ENCODE measurements at regions not wholly inside any gene's neighbourhood (a gene's known extent, or its start where the extent isn't known, plus 50 kb on each side); places are given as distances from the start of the nearest gene placed in this dataset.
A peak's percentile ranks its signal among the peaks of the same experiment; 100 is the strongest.

GRCh38 chr16:65697065-65697464 lies 575.2 kb upstream of the CDH11 start:
- TF ChIP-seq POLR2A (IDR thresholded peaks at IDR 0.05; ENCODE audit: control extremely low read depth in 1 of 2, low read depth in 2 of 2, low read length in 2 of 2), result no peak
- TF ChIP-seq SIN3A (conservative IDR thresholded peaks at IDR 0.05 in 1 of 2, IDR thresholded peaks at IDR 0.05 in 1 of 2; ENCODE audit: low read depth in 1 of 2, low read length in 2 of 2), result no peak
- TF ChIP-seq USF2 (IDR thresholded peaks at IDR 0.05; ENCODE audit: low read length), result no peak
- no peak for TF ChIP-seq CTBP2 (IDR thresholded peaks at IDR 0.05; ENCODE audit: borderline replicate concordance, insufficient read depth, insufficient read length, low read length)
- TF ChIP-seq, protein P1, sequence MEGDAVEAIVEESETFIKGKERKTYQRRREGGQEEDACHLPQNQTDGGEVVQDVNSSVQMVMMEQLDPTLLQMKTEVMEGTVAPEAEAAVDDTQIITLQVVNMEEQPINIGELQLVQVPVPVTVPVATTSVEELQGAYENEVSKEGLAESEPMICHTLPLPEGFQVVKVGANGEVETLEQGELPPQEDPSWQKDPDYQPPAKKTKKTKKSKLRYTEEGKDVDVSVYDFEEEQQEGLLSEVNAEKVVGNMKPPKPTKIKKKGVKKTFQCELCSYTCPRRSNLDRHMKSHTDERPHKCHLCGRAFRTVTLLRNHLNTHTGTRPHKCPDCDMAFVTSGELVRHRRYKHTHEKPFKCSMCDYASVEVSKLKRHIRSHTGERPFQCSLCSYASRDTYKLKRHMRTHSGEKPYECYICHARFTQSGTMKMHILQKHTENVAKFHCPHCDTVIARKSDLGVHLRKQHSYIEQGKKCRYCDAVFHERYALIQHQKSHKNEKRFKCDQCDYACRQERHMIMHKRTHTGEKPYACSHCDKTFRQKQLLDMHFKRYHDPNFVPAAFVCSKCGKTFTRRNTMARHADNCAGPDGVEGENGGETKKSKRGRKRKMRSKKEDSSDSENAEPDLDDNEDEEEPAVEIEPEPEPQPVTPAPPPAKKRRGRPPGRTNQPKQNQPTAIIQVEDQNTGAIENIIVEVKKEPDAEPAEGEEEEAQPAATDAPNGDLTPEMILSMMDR (IDR thresholded peaks at IDR 0.05; ENCODE audit: control extremely low read depth in 1 of 3, insufficient read depth in 1 of 3, low read depth in 1 of 3, low read length in 3 of 3), result peak in 1 of 3 experiments; percentile 5; a peak in 1 of 4 replicates
- peak in 1 of 2 experiments; percentile 17; a peak in 1 of 4 replicates for TF ChIP-seq RAD21 (IDR thresholded peaks at IDR 0.05 in 1 of 2, conservative IDR thresholded peaks at IDR 0.05 in 1 of 2; ENCODE audit: low read depth in 2 of 2, low read length in 2 of 2)
- no peak for TF ChIP-seq SP1 (IDR thresholded peaks at IDR 0.05; ENCODE audit: low read depth, low read length)
- no peak for TF ChIP-seq ZNF274 (IDR thresholded peaks at IDR 0.05; ENCODE audit: borderline replicate concordance, extremely low read depth, low read length)
- TF ChIP-seq POU5F1 (IDR thresholded peaks at IDR 0.05; ENCODE audit: low read depth, low read length), result no peak
- TF ChIP-seq EZH2 (IDR thresholded peaks at IDR 0.05; ENCODE audit: low read depth, low read length, severe bottlenecking), result no peak
- no peak for TF ChIP-seq CEBPB (IDR thresholded peaks at IDR 0.05; ENCODE audit: low read depth, low read length)

All from H1 (cell line).